Omental fat pad (tissue), 3 donors: ENCODE measurements at regions not wholly inside any gene's neighbourhood (a gene's known extent, or its start where the extent isn't known, plus 50 kb on each side); places are given as distances from the start of the nearest gene placed in this dataset.
"Not testable (repeated sequence)": the region's sequence is repeated elsewhere in the genome, so short reads cannot be mapped to it uniquely, and the experiment has no call there.

Experiments used
- ATAC-seq: fragments of 150-250 bp; one replicate; pipeline ENCODE4 v1.9.1; 2016; ENCODE audit warnings: mild to moderate bottlenecking, moderate library complexity; ENCODE audit not compliant: low FRiP score
- DNase-seq: peaks from one replicate; pipeline ENCODE4 v3.0.0-alpha.2; 2019; ENCODE audit warnings: low spot score
- CTCF ChIP-seq, 3 donors: fragments of 450-650 bp; IDR thresholded peaks; one replicate each; pipeline ENCODE4 v1.5.1; 2016 to 2017; ENCODE audit warnings: antibody characterized with exemption in 3 of 3, mild to moderate bottlenecking in 3 of 3, moderate library complexity in 2 of 3

- no peak for DNase-seq
- ATAC-seq = no peak
- no peak for TF ChIP-seq CTCF (IDR thresholded peaks at IDR 0.05)
Measured at GRCh38 chr13:78085434-78086225, 167.0 kb upstream of the EDNRB start.

GRCh38 chr13:78084401-78084800 lies 165.8 kb upstream of the EDNRB start:
- no peak for DNase-seq
- no peak for ATAC-seq
- no peak for TF ChIP-seq CTCF (IDR thresholded peaks at IDR 0.05)

GRCh38 chr13:78078168-78078567 lies 159.5 kb upstream of the EDNRB start:
- TF ChIP-seq CTCF (IDR thresholded peaks at IDR 0.05) = no peak
- DNase-seq = no peak
- ATAC-seq = no peak

GRCh38 chr13:78067290-78067689 lies 148.7 kb upstream of the EDNRB start:
- ATAC-seq = no peak

GRCh38 chr13:78065141-78065540 lies 146.5 kb upstream of the EDNRB start:
- ATAC-seq = no peak
- no peak for TF ChIP-seq CTCF (IDR thresholded peaks at IDR 0.05)
- DNase-seq = no peak

More at GRCh38 chr13:78067290-78067689, 148.7 kb upstream of the EDNRB start:
- DNase-seq = no peak
- TF ChIP-seq CTCF (IDR thresholded peaks at IDR 0.05) = no peak

- ATAC-seq (no peak), DNase-seq (no peak)
- TF ChIP-seq CTCF (IDR thresholded peaks at IDR 0.05) = no peak
Measured at GRCh38 chr13:78061806-78062205, 143.2 kb upstream of the EDNRB start.

- no peak for DNase-seq
- no peak for TF ChIP-seq CTCF (IDR thresholded peaks at IDR 0.05)
- no peak for ATAC-seq
Measured at GRCh38 chr13:78060966-78061365, 142.3 kb upstream of the EDNRB start.

- not testable (repeated sequence) for ATAC-seq, DNase-seq
Measured at GRCh38 chr13:78056865-78057264, 138.2 kb upstream of the EDNRB start.
